ENCODE measurements at regions not wholly inside any gene's neighbourhood (a gene's known extent, or its start where the extent isn't known, plus 50 kb on each side); places are given as distances from the start of the nearest gene placed in this dataset.

- no peak for DNase-seq
Measured at GRCh38 chr7:116310141-116310540, 99.8 kb downstream of the TES start.

DNA sequence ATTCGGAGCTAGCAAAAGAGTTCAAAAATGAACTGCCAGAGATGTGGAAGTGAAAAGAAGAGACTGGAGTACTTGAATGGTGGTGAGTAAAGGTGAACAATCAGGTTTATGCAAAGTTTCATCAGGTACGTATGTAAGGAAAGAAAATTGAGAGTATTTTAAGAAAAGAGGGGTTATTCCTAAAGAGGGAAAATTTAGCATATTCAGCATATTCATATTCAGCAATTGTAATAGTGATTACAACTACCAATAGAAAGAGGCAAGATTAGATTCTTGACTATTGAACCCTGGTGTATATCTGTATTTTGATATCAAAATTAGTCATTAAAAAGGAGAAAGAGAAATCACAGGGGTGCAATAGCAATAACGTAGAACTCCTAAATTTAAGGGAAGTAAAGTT, 100.9 kb downstream of the TES start:
- no peak for DNase-seq

- DNase-seq: no peak
Measured at GRCh38 chr7:116311816-116312471, 101.6 kb downstream of the TES start.

- peak in 1 of 14 donors; percentile 2 for DNase-seq
Measured at GRCh38 chr7:116315293-116315692, 105.0 kb downstream of the TES start.

GRCh38 chr7:116315803-116316202, 105.5 kb downstream of the TES start:
- no peak for DNase-seq

DNA sequence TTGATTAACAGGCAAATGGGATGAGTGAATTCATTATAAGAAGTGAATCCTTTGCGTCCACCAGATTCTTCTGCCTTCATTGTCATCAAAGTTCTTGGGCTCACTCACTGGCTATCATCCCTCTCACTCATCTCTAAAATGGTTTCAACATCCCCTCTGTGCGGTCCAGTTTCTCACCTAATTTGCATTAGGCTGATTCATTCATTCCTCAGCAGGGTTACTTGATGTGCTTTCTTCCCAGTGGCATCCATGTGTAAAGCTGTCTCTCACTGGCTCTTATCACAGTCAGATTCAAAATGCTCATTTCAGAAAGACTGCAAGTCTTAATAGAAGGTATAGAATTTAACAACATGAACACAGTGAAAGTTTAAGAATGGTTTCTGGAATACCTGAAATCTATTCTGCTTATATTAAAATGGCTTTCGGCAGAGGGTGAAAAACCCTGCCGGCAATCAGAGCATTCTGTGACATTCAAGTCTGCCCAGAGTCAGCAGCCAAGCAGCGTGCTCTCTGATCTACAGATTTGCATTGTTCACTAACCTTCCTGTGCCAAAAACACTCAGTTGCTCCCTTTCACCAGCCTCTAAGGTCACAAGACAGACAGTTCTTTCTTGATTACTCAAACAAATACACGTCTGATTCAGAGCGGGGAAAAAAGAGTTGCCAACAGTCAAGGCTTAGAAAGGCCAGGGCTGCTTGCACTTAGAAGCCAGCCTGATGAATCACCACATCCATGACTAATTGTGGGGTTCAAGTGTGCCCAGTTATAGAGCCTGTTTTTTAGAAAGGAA, 106.7 kb downstream of the TES start:
- peak in 11 of 14 donors; percentile 6 to 76 (median 40) for DNase-seq

- DNase-seq: no peak
Measured at GRCh38 chr7:116317907-116318306, 107.6 kb downstream of the TES start.

- DNase-seq: no peak
Measured at GRCh38 chr7:116322541-116322940, 112.2 kb downstream of the TES start.

- DNase-seq: no peak
Measured at GRCh38 chr7:116324582-116324981, 114.2 kb downstream of the TES start.

- DNase-seq: no peak
Measured at GRCh38 chr7:116325517-116325916, 115.2 kb downstream of the TES start.

DNA sequence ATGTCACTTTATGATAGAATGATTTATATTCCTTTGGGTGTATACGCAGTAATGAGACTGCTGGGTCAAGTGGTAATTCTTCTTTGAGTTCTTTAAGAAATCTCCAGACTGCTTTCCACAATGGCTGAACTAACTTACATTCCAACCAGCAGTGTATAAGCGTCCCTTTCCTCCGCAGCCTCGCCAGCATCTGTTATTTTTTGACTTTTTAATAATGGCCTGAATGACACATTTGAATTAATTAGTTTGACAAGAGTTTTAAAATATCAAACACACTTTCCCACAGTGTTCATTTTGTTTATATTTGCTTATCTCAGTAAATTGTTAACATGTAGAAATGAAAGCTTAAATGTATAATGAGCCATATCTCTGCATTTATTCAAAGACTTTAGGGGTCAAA, 116.8 kb downstream of the TES start:
- DNase-seq: no peak

GRCh38 chr7:116327752-116328151, 117.4 kb downstream of the TES start:
- no peak for DNase-seq

GRCh38 chr7:116328161-116328560, 117.8 kb downstream of the TES start:
- no peak for DNase-seq

DNA sequence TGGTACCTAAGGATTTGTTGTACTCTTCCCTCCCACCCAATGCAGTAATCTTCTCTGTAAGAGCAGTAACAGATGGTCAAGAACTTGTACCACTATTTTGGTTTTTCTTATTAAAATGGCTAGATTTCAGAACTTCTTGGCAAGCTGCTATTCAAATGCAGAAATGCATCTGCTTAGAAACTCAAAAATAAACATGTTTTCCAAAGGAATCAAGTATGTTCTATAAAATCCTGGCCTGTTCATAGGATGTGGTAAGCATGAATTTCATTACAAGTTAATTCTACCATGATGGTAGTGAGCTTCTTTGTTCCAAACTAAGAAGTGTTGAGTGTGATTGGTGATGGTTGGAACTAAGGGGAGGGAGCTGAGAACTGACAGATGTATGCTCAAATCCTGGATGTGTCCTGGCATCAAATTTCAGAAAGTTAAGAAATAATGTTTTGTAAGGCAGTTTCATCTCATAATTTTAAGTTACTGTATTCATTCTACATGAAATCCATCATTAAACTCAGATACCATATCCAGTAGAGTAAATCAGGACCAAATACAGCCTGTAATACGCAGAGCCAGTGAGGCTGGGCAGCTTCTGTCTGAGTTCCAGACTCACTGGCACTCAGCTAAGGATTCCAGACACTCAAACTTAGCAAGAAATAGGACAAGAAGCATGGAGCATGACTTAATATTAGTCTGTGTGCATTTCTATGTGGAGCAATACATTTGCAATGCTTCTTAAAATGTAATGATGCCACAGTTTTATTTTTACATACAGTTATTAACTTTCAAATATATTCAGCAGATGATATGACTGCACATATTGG, 119.6 kb downstream of the TES start:
- DNase-seq: no peak

DNA sequence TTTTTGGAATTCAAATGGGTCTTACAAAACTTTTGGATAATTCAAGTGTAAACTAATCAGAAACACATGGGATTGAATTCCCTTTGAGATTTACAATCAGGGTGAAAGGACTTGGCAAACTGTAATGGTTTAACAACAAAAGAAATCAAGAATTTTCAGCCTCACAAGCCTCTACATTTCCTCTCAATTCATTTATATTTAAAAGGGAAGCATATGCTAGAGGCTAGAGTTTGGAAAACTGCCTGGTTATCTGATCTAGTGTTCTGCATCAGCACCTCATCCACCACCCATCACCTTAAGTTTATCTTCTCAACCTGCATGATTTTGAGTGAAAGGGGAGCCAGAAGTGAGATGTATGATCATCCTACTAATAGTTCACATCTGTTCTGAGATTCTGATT, 120.7 kb downstream of the TES start:
- DNase-seq: no peak

GRCh38 chr7:116332766-116333165, 122.4 kb downstream of the TES start:
- DNase-seq: no peak

- no peak for DNase-seq
Measured at GRCh38 chr7:116334555-116334954, 124.2 kb downstream of the TES start.

- DNase-seq: no peak
Measured at GRCh38 chr7:116337018-116337417, 126.7 kb downstream of the TES start.

GRCh38 chr7:116337800-116338199, 127.5 kb downstream of the TES start:
- no peak for DNase-seq

- no peak for DNase-seq
Measured at GRCh38 chr7:116339564-116339963, 129.2 kb downstream of the TES start.

DNA sequence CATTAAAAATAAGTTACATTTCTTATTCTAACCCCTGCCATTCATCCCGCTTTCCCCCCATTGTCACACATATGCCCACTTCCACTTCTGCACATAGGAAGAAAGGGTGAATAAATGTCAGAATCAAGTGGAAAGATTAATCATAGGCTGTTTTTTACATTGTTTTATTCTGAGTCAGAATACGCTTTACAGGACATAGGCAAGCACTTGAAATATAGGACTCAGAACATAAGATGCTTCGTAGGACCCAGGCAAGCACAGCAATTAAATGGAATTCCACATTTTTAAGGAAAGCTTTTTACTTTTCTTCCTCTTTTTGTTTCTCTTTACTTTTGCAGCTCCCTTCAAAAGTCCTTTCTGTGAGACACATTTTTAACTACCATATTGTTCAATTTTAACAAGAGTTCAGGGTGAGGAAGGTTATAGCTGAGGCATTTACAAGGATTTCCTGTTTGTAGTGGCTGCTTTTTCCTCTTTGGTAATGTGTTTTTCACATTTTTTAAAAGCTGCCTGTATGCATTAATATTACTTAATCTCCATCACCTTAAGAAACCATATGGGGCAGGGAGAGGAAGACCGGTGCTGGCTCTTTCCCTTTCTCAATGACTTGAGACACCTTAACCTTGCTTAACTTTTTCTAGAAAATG, 130.0 kb downstream of the TES start:
- DNase-seq: no peak

GRCh38 chr7:116340943-116341907, 130.9 kb downstream of the TES start:
- no peak for DNase-seq
